ENCODE measurements at regions not wholly inside any gene's neighbourhood (a gene's known extent, or its start where the extent isn't known, plus 50 kb on each side); places are given as distances from the start of the nearest gene placed in this dataset.

DNA sequence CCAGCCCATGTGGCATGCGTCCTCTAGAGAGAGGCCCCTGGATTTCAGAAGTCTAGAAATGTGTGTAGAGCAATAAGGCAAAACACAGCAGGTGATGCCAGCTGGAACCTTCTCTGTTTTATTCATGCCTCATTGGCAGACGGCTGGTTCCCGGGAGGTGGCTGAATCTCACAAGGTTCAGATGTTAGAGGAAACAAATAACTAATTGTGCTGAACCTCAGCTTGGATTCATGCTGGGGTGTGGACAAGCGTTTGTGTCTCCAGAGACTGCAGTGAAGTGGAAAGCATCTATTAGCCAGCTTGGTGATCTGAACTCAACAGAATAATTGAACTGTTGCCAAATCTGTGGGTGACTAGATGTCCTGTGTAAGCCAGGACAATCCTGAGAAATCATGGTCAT lies 131.1 kb upstream of the NR4A3 start (continued):
- TF ChIP-seq, protein P1, sequence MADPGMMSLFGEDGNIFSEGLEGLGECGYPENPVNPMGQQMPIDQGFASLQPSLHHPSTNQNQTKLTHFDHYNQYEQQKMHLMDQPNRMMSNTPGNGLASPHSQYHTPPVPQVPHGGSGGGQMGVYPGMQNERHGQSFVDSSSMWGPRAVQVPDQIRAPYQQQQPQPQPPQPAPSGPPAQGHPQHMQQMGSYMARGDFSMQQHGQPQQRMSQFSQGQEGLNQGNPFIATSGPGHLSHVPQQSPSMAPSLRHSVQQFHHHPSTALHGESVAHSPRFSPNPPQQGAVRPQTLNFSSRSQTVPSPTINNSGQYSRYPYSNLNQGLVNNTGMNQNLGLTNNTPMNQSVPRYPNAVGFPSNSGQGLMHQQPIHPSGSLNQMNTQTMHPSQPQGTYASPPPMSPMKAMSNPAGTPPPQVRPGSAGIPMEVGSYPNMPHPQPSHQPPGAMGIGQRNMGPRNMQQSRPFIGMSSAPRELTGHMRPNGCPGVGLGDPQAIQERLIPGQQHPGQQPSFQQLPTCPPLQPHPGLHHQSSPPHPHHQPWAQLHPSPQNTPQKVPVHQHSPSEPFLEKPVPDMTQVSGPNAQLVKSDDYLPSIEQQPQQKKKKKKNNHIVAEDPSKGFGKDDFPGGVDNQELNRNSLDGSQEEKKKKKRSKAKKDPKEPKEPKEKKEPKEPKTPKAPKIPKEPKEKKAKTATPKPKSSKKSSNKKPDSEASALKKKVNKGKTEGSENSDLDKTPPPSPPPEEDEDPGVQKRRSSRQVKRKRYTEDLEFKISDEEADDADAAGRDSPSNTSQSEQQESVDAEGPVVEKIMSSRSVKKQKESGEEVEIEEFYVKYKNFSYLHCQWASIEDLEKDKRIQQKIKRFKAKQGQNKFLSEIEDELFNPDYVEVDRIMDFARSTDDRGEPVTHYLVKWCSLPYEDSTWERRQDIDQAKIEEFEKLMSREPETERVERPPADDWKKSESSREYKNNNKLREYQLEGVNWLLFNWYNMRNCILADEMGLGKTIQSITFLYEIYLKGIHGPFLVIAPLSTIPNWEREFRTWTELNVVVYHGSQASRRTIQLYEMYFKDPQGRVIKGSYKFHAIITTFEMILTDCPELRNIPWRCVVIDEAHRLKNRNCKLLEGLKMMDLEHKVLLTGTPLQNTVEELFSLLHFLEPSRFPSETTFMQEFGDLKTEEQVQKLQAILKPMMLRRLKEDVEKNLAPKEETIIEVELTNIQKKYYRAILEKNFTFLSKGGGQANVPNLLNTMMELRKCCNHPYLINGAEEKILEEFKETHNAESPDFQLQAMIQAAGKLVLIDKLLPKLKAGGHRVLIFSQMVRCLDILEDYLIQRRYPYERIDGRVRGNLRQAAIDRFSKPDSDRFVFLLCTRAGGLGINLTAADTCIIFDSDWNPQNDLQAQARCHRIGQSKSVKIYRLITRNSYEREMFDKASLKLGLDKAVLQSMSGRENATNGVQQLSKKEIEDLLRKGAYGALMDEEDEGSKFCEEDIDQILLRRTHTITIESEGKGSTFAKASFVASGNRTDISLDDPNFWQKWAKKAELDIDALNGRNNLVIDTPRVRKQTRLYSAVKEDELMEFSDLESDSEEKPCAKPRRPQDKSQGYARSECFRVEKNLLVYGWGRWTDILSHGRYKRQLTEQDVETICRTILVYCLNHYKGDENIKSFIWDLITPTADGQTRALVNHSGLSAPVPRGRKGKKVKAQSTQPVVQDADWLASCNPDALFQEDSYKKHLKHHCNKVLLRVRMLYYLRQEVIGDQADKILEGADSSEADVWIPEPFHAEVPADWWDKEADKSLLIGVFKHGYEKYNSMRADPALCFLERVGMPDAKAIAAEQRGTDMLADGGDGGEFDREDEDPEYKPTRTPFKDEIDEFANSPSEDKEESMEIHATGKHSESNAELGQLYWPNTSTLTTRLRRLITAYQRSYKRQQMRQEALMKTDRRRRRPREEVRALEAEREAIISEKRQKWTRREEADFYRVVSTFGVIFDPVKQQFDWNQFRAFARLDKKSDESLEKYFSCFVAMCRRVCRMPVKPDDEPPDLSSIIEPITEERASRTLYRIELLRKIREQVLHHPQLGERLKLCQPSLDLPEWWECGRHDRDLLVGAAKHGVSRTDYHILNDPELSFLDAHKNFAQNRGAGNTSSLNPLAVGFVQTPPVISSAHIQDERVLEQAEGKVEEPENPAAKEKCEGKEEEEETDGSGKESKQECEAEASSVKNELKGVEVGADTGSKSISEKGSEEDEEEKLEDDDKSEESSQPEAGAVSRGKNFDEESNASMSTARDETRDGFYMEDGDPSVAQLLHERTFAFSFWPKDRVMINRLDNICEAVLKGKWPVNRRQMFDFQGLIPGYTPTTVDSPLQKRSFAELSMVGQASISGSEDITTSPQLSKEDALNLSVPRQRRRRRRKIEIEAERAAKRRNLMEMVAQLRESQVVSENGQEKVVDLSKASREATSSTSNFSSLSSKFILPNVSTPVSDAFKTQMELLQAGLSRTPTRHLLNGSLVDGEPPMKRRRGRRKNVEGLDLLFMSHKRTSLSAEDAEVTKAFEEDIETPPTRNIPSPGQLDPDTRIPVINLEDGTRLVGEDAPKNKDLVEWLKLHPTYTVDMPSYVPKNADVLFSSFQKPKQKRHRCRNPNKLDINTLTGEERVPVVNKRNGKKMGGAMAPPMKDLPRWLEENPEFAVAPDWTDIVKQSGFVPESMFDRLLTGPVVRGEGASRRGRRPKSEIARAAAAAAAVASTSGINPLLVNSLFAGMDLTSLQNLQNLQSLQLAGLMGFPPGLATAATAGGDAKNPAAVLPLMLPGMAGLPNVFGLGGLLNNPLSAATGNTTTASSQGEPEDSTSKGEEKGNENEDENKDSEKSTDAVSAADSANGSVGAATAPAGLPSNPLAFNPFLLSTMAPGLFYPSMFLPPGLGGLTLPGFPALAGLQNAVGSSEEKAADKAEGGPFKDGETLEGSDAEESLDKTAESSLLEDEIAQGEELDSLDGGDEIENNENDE (IDR thresholded peaks at IDR 0.05; ENCODE audit: insufficient replicate concordance, low read length), result no peak
- TF ChIP-seq RAD21 (IDR thresholded peaks at IDR 0.05 in 1 of 2, conservative IDR thresholded peaks at IDR 0.05 in 1 of 2; ENCODE audit: low read depth in 2 of 2, low read length in 2 of 2) (no peak), SAP30 (IDR thresholded peaks at IDR 0.05; ENCODE audit: insufficient read depth, insufficient replicate concordance, low read length) (no peak), RBBP5 (IDR thresholded peaks at IDR 0.05; ENCODE audit: borderline replicate concordance, low read depth, low read length) (no peak), CBX5 (IDR thresholded peaks at IDR 0.05; ENCODE audit: low read depth, low read length) (no peak), SIRT6 (IDR thresholded peaks at IDR 0.05; ENCODE audit: low read length) (no peak)
